KMS-11 (cell line): ENCODE measurements at regions not wholly inside any gene's neighbourhood (a gene's known extent, or its start where the extent isn't known, plus 50 kb on each side); places are given as distances from the start of the nearest gene placed in this dataset.

ENCODE experiments used
- H2AFZ ChIP-seq: fragments of 200-600 bp; sonication (generic); 2 replicates; pipeline ENCODE4 v1.6.1; 2016; ENCODE audit warnings: antibody characterized with exemption, mixed run types, low read depth
- H3K27ac ChIP-seq: fragments of 200-600 bp; sonication (generic); 2 replicates; pipeline ENCODE4 v1.6.1; 2016; ENCODE audit warnings: mild to moderate bottlenecking, mixed run types
- H3K27me3 ChIP-seq: fragments of 200-600 bp; sonication (generic); 2 replicates; pipeline ENCODE4 v1.6.1; 2017; ENCODE audit warnings: mild to moderate bottlenecking, low read depth, mixed run types, moderate library complexity; ENCODE audit not compliant: insufficient read depth
- H3K36me3 ChIP-seq: fragments of 200-600 bp; sonication (generic); 2 replicates; pipeline ENCODE4 v1.6.1; 2017; ENCODE audit warnings: mild to moderate bottlenecking, mixed run types; ENCODE audit not compliant: insufficient read depth
- H3K4me1 ChIP-seq: fragments of 200-600 bp; sonication (generic); 2 replicates; pipeline ENCODE4 v1.6.1; 2016; ENCODE audit warnings: mild to moderate bottlenecking, low read depth, mixed run types; ENCODE audit not compliant: poor library complexity, severe bottlenecking
- H3K4me2 ChIP-seq: fragments of 200-600 bp; sonication (generic); 2 replicates; pipeline ENCODE4 v1.7.0; 2016; ENCODE audit warnings: mild to moderate bottlenecking, mixed run types
- H3K4me3 ChIP-seq: fragments of 200-600 bp; sonication (generic); IDR thresholded peaks from 2 replicates; pipeline ENCODE4 v1.6.1; 2017; ENCODE audit warnings: low read depth, low read length, mixed read lengths; ENCODE audit not compliant: insufficient read depth
- H3K79me2 ChIP-seq: fragments of 200-600 bp; sonication (generic); 2 replicates; pipeline ENCODE4 v1.6.1; 2016; ENCODE audit warnings: low read depth, mixed run types; ENCODE audit not compliant: insufficient read depth
- H3K9ac ChIP-seq: fragments of 200-600 bp; sonication (generic); 2 replicates; pipeline ENCODE4 v1.6.1; 2016; ENCODE audit warnings: mild to moderate bottlenecking, mixed run types
- H4K20me1 ChIP-seq: fragments of 200-600 bp; sonication (generic); 2 replicates; pipeline ENCODE4 v1.6.1; 2016; ENCODE audit warnings: mild to moderate bottlenecking, mixed run types; ENCODE audit not compliant: insufficient read depth
- TF ChIP-seq, protein P1 (sequence below): fragments of 200-600 bp; sonication (generic); conservative IDR thresholded peaks from 2 replicates; pipeline ENCODE4 v1.6.1; 2017; ENCODE audit warnings: low read depth, mild to moderate bottlenecking, antibody characterized with exemption, low read length, moderate library complexity, mixed read lengths

DNA sequence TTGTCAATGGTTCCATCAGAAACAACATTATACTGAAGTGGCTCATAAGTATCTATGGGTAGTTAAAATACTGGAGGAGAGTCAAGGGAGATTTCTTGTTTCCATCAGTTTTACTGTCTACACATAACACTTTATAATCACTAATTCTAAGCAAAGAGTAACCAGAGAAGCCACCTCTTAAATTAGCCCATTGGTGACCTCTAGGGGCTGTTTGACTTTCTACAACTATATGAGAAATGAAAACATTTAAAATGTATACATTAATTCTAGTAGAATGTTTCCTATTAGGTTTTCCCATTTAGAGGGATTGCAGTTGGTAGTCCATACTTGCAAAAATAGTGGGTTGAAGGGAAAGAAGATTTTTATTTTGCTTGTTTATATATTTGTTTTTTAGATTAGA is 504.3 kb downstream of the FAM181B start:
- TF ChIP-seq, protein P1, sequence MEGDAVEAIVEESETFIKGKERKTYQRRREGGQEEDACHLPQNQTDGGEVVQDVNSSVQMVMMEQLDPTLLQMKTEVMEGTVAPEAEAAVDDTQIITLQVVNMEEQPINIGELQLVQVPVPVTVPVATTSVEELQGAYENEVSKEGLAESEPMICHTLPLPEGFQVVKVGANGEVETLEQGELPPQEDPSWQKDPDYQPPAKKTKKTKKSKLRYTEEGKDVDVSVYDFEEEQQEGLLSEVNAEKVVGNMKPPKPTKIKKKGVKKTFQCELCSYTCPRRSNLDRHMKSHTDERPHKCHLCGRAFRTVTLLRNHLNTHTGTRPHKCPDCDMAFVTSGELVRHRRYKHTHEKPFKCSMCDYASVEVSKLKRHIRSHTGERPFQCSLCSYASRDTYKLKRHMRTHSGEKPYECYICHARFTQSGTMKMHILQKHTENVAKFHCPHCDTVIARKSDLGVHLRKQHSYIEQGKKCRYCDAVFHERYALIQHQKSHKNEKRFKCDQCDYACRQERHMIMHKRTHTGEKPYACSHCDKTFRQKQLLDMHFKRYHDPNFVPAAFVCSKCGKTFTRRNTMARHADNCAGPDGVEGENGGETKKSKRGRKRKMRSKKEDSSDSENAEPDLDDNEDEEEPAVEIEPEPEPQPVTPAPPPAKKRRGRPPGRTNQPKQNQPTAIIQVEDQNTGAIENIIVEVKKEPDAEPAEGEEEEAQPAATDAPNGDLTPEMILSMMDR = peak; percentile 78
- H3K4me3 ChIP-seq = no peak overlapping the region

DNA sequence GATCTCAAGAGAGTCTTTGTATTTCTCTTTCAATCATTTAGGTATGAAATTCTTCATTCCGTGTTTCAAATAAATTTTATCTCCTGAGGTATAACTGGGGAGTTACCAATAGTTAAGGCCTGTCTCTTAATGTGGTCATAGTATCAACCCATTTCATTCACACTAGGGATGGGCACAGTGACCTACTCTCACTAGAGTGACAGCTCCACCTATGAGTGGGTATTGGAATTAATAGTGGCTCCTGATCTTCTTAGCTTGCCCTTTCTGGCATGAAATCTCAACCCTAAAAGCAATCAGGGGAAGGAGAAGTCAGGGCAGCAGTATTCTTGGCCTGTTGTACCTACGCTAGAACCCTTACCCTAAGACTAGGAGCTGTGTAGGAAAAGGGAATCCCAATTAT is 507.7 kb downstream of the FAM181B start:
- no peak overlapping the region for H3K27ac ChIP-seq
- no peak overlapping the region for H3K9ac ChIP-seq

More for the DNA sequence above, 504.3 kb downstream of the FAM181B start:
- no peak overlapping the region for H3K9ac ChIP-seq
- H3K4me2 ChIP-seq = no peak overlapping the region
- H4K20me1 ChIP-seq = no peaks in the 10 kb centered on the region
- no peaks in the 10 kb centered on the region for H3K27me3 ChIP-seq
- no peaks in the 10 kb centered on the region for H3K79me2 ChIP-seq
- no peaks in the 10 kb centered on the region for H3K4me1 ChIP-seq
- no peak overlapping the region for H3K27ac ChIP-seq
- no peak overlapping the region for H2AFZ ChIP-seq
- H3K36me3 ChIP-seq = no peaks in the 10 kb centered on the region

GRCh38 chr11:82225502-82225901 is 508.2 kb downstream of the FAM181B start:
- no peaks in the 10 kb centered on the region for H3K36me3 ChIP-seq
- H3K27me3 ChIP-seq = no peaks in the 10 kb centered on the region
- no peaks in the 10 kb centered on the region for H3K4me1 ChIP-seq
- no peaks in the 10 kb centered on the region for H4K20me1 ChIP-seq
- H3K27ac ChIP-seq = no peak overlapping the region
- no peak overlapping the region for H3K4me2 ChIP-seq
- H3K79me2 ChIP-seq = no peaks in the 10 kb centered on the region
- TF ChIP-seq, protein P1 = no peak
- no peak overlapping the region for H2AFZ ChIP-seq
- no peak overlapping the region for H3K9ac ChIP-seq
- H3K4me3 ChIP-seq = no peak overlapping the region

More for the DNA sequence above, 507.7 kb downstream of the FAM181B start:
- no peak overlapping the region for H3K4me3 ChIP-seq
- TF ChIP-seq, protein P1 = peak; percentile 23; the same call in 1 of the 2 replicates
- no peak overlapping the region for H3K4me2 ChIP-seq
- H3K79me2 ChIP-seq = no peaks in the 10 kb centered on the region
- H2AFZ ChIP-seq = no peak overlapping the region
- no peaks in the 10 kb centered on the region for H3K4me1 ChIP-seq
- H3K27me3 ChIP-seq = no peaks in the 10 kb centered on the region
- H4K20me1 ChIP-seq = no peaks in the 10 kb centered on the region
- no peaks in the 10 kb centered on the region for H3K36me3 ChIP-seq

DNA sequence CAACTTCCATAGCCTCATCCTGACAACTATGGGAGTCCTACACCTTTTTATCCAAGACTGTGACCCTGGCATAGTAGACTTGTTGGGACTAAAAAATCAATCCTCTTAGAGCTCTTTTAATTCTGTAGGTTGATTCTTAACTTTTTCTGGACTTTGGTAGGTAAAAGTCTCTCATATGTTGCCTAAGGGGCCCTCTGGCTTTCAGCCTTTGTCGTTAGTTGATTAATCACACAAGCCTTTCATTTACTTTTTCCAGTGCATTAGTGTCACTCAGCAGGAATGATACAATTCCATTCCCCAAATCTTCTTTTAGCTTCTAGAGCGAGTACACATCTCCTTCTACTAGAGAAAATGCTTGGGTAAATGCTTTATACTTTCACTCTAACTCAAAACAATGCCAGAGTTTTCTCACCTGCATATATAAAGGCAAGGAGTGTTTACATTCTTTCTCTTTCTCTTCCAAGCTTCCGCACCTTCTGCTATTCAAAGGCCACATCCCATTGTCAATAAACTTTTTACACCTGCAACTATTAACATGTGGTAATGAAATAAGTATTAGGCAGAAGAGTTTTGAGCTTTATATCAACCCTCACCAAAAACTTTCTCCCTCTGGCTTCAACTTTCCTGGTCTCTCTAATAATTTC is 516.6 kb downstream of the FAM181B start:
- H3K27ac ChIP-seq = no peak overlapping the region

More for the DNA sequence above, 516.6 kb downstream of the FAM181B start:
- Histone ChIP-seq H3K4me2 (no peak overlapping the region), H3K4me3 (no peak overlapping the region), H4K20me1 (no peaks in the 10 kb centered on the region), H3K4me1 (no peaks in the 10 kb centered on the region), H3K27me3 (no peaks in the 10 kb centered on the region), H2AFZ (no peak overlapping the region), H3K9ac (no peak overlapping the region), H3K79me2 (no peaks in the 10 kb centered on the region), H3K36me3 (no peaks in the 10 kb centered on the region)
- TF ChIP-seq, protein P1 = no peak
